Adipocyte (in vitro differentiated cells): ENCODE measurements at regions not wholly inside any gene's neighbourhood (a gene's known extent, or its start where the extent isn't known, plus 50 kb on each side); places are given as distances from the start of the nearest gene placed in this dataset.

Experiments
- DNase-seq: peaks from one replicate; pipeline ENCODE4 v3.0.0-alpha.2; 2015; ENCODE audit warnings: low read depth
- H3K27me3 ChIP-seq: replicated peaks from 2 replicates; pipeline ENCODE4 v1.7.0; 2013; ENCODE audit warnings: mild to moderate bottlenecking, low read length, moderate library complexity; ENCODE audit not compliant: control insufficient read depth, insufficient read depth
- H3K36me3 ChIP-seq: 2 replicates; pipeline ENCODE4 v1.7.0; 2013; ENCODE audit warnings: low read length, mild to moderate bottlenecking, moderate library complexity; ENCODE audit not compliant: control insufficient read depth, insufficient read depth, severe bottlenecking
- H3K4me1 ChIP-seq: 2 replicates; pipeline ENCODE4 v1.7.0; 2013; ENCODE audit warnings: mild to moderate bottlenecking, low read length, moderate library complexity; ENCODE audit not compliant: control insufficient read depth, insufficient read depth
- H3K4me3 ChIP-seq: 2 replicates; pipeline ENCODE4 v1.7.0; 2013; ENCODE audit warnings: mild to moderate bottlenecking, low read length, moderate library complexity
- H3K9ac ChIP-seq: 2 replicates; pipeline ENCODE4 v1.7.0; 2013; ENCODE audit warnings: mild to moderate bottlenecking, low read length, moderate library complexity
- H3K9me3 ChIP-seq: 2 replicates; pipeline ENCODE4 v1.7.0; 2013; ENCODE audit warnings: mild to moderate bottlenecking, low read length, moderate library complexity; ENCODE audit not compliant: control insufficient read depth

DNA sequence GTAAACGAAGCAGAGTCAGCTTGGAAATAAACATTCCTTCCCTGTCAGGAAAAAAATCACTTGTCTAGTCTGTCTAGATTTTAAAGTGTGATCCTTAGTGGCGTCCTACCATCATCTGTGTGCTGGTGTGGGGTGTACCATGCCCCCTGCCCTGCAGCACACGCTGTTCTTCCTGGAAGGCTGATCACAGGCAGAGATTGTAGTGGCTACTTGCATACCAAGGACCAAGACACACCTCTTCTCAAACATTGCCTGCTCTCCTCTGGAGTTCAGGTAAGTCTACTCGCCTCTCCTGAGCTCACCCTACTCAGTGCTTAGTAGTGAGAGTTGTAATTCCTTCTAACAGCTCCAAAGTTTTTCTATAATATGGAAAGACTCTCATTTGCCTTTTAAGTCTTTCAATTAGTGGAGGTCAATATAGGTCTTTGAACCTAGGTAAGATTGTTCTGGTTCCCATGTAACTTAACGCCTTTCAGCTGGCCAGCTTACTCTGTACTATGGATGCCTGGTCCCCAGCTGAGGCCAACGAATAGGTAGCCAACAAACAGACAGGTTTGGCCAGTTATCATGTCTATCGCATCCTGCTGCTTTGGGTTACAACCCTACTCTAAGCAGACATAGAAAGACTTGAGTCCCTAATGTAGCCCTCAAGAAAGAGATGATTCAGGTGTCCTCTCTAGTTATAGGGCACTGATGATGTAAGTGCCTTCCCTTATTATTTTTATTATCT lies 55.4 kb downstream of the XCL1 start:
- DNase-seq, result no peak
- Histone ChIP-seq H3K27me3 (no peaks in the 10 kb centered on the region), H3K36me3 (no peaks in the 10 kb centered on the region), H3K9ac (no peak overlapping the region), H3K4me1 (peaks cover 28% of the 10 kb centered on the region), H3K4me3 (no peak overlapping the region), H3K9me3 (no peaks in the 10 kb centered on the region)

GRCh38 chr1:168634951-168635532 lies 58.6 kb downstream of the XCL1 start:
- H3K27me3 ChIP-seq, result no peaks in the 10 kb centered on the region
- H3K9ac ChIP-seq, result no peak overlapping the region
- no peak for DNase-seq
- H3K4me3 ChIP-seq, result no peak overlapping the region
- peaks cover 25% of the 10 kb centered on the region for H3K4me1 ChIP-seq
- H3K9me3 ChIP-seq, result no peaks in the 10 kb centered on the region
- no peaks in the 10 kb centered on the region for H3K36me3 ChIP-seq

GRCh38 chr1:168636200-168636599 lies 59.8 kb downstream of the XCL1 start:
- Histone ChIP-seq H3K9ac (peak overlapping the region; percentile 81), H3K36me3 (no peaks in the 10 kb centered on the region), H3K9me3 (no peaks in the 10 kb centered on the region), H3K27me3 (no peaks in the 10 kb centered on the region), H3K4me3 (peak overlapping the region; percentile 43), H3K4me1 (peaks cover 25% of the 10 kb centered on the region)
- DNase-seq, result peak; percentile 27

- peak; percentile 78 for DNase-seq
- no peaks in the 10 kb centered on the region for H3K36me3 ChIP-seq
- H3K9me3 ChIP-seq, result no peaks in the 10 kb centered on the region
- H3K9ac ChIP-seq, result peak overlapping the region; percentile 81
- no peaks in the 10 kb centered on the region for H3K27me3 ChIP-seq
- peak overlapping the region; percentile 43 for H3K4me3 ChIP-seq
- peaks cover 25% of the 10 kb centered on the region for H3K4me1 ChIP-seq
Observed at GRCh38 chr1:168636642-168637111, 60.3 kb downstream of the XCL1 start.

DNA sequence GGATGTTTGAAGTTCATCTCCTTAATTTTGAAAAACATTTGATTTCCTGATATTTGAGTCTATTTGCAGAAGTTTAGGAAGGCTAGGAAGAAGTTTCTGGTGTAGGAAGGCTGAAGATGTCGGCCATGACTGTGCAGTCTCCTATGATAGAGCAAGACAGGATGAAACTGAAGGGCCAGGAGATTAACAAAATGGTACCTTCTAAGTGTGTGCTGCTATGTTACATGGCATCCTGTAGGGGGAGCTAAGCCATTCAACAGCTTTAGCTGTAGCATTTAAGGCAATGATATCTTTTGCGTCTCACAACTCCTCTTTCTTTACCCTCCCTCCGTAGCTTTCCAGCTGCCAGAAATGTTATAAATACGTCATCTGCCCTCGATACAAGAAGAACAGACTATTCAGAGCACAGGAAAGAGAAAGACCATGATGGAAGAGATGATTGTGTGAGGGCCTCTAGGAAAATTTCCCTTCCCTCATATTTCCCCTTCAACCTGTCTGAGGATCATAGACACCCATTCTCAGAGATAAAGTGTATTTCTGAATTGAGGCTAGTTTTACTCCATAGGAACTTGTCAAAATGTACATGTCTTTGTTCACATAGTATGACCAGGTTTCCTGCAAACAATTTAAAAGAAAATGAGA lies 61.1 kb downstream of the XCL1 start:
- Histone ChIP-seq H3K4me3 (no peak overlapping the region), H3K9ac (peak overlapping the region; percentile 81), H3K27me3 (no peaks in the 10 kb centered on the region), H3K4me1 (peaks cover 25% of the 10 kb centered on the region), H3K9me3 (no peaks in the 10 kb centered on the region), H3K36me3 (no peaks in the 10 kb centered on the region)
- peak; percentile 21 for DNase-seq

DNA sequence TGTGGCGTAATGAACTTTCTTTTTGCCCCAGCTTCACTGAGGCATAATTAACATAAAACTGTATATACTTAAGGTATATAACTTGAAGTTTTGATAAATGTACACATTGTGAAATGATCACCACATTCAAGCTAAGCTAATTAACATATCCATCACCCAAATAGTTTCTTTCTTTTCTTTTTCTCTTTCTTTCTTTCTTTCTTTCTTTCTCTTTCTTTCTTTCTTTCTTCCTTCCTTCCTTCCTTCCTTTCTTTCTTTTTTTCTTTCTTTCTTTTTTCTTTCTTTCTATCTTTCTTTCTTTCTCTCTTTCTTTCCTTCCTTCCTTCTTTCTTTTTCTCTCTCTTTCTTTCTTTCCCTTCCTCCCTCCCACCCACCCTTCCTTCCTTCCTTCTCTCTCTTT lies 62.5 kb downstream of the XCL1 start:
- DNase-seq, result no peak
- H3K4me3 ChIP-seq, result no peak overlapping the region

GRCh38 chr1:168640182-168640581 lies 63.8 kb downstream of the XCL1 start:
- no peak for DNase-seq
- Histone ChIP-seq H3K4me1 (peaks cover 24% of the 10 kb centered on the region), H3K9me3 (no peaks in the 10 kb centered on the region), H3K27me3 (no peaks in the 10 kb centered on the region), H3K9ac (no peak overlapping the region), H3K36me3 (no peaks in the 10 kb centered on the region), H3K4me3 (no peak overlapping the region)

More for the DNA sequence above, 62.5 kb downstream of the XCL1 start:
- H3K27me3 ChIP-seq, result no peaks in the 10 kb centered on the region
- H3K9me3 ChIP-seq, result no peaks in the 10 kb centered on the region
- no peak overlapping the region for H3K9ac ChIP-seq
- H3K36me3 ChIP-seq, result no peaks in the 10 kb centered on the region
- H3K4me1 ChIP-seq, result peaks cover 25% of the 10 kb centered on the region

DNA sequence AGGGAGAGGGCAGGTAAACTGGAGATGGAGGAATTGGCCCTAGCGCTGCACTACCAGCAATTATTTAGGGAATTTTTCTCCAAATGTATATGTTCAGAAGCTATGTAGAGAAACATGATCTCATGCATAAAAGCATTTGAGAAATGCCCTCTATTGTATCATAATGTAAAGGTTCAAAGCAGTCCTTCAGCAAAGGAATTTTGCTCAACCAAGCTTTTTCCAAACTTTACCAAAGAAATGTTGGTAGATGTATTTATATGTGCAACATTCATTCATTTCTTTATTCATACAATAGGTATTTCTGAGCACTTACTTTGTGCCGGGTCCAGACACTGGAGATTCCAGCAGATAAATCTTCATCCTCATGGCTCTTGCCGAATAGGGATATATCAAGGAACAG lies 64.4 kb downstream of the XCL1 start:
- no peak for DNase-seq
- H3K9me3 ChIP-seq, result no peaks in the 10 kb centered on the region
- no peaks in the 10 kb centered on the region for H3K36me3 ChIP-seq
- H3K9ac ChIP-seq, result no peak overlapping the region
- no peak overlapping the region for H3K4me3 ChIP-seq
- H3K4me1 ChIP-seq, result peaks cover 18% of the 10 kb centered on the region
- H3K27me3 ChIP-seq, result no peaks in the 10 kb centered on the region

GRCh38 chr1:168643152-168643551 lies 66.7 kb downstream of the XCL1 start:
- DNase-seq, result no peak
- Histone ChIP-seq H3K9ac (no peak overlapping the region), H3K9me3 (no peaks in the 10 kb centered on the region), H3K4me1 (no peaks in the 10 kb centered on the region), H3K27me3 (no peaks in the 10 kb centered on the region), H3K36me3 (no peaks in the 10 kb centered on the region), H3K4me3 (no peak overlapping the region)
